ENCODE measurements at regions not wholly inside any gene's neighbourhood (a gene's known extent, or its start where the extent isn't known, plus 50 kb on each side); places are given as distances from the start of the nearest gene placed in this dataset.

DNA sequence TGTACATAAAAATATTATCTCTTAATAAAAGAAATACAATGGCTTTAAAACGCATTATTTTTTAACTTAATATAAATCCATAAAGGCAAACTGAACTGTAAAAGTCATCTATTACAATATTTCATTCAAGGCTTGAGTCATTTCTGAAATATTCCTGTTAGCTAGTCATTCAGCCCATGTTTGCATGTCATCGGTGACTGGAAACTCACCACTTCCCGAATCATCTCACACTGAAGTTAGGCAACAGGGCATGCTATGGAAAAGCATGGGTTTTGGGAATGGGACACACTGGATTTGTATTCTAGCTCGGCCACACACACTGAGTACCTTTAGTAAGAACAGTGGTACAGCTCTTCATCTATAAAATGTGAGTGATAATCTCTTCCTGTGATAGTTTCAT lies 691.1 kb upstream of the C9orf72 start:
- CTCF ChIA-PET: no interaction called here
- POLR2A ChIA-PET: no interaction called here

DNA sequence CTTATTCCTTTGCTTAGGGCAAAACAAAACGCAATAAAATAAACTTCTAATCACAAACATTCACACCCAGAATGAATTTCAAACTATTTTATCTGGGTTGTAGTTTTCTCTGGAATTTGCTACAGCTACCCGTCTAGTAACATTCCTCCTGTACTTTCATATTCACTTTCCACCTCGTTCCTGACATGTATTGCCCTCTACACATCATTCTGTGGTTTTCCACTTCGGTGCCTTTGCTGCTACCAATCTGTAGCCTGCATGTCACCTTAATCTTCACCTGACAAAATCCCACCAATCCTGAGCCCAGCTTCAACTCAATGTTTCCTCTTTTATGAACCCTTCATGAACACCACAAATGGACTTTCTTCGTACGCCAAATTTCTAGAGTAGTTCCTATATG lies 694.1 kb upstream of the C9orf72 start:
- POLR2A ChIA-PET: no interaction called here
- CTCF ChIA-PET: no interaction called here

DNA sequence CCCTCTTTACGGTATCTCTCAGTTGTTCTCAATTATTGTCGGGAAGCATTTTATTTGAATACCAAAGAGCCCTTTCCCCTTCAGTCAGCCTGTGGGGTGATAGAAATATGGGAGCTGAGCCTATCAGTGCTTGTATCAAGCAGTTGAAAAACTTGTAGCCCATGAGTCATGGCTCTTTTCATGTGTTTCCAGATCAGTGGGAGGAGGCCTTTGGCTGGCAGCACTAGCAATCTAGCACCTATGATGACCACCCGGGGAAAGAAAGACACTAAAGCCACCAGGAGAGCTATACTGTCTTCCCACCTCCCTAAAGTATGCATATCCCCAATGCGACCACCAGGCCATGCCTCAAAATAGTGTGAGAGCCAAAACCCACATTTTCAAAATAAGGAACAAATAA lies 696.9 kb upstream of the C9orf72 start:
- ChIA-PET CTCF (no interaction called here), POLR2A (no interaction called here)

GRCh38 chr9:28272127-28272526 lies 698.8 kb upstream of the C9orf72 start:
- CTCF ChIA-PET: no interaction called here

DNA sequence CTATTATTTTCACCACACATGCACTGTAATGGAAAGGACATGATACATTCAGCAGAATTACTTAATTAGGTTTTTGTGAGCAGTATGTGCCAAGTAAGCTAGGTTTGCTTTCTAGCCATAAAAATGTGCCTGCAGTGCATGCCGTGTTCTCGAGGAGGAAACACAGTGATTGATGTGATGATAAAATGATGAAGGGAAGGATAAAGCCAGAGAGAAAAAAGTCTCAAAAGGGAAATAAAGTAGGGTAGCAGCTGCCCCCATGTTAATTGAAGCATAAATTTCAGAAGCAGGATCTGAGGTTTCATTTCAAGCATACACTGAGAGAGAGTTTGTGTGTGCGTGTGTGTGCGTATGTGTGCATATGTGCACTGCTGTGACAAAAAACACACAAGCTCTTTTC lies 714.2 kb upstream of the C9orf72 start:
- POLR2A ChIA-PET: no interaction called here

More at GRCh38 chr9:28272127-28272526, 698.8 kb upstream of the C9orf72 start:
- POLR2A ChIA-PET: no interaction called here

DNA sequence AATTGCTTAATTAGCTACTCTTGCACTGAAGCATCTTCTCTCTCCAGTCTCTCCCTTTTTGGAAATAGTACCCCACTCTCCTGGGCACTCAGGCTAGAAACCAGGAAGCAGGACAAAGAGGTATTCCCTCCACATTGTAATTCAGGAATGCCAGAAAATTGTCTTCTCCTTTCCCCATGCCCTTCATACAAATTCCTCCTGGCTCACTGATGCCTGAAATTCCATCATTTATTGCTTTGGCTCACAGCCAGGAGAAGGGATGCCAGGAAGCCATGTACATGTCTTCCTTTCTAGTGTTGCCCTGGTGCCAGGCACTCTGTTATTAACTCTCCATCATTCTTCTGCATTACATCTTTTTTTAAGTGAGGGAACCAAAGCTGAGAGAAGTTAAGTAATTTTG lies 716.5 kb upstream of the C9orf72 start:
- CTCF ChIA-PET: no interaction called here

More for the DNA sequence above, 714.2 kb upstream of the C9orf72 start:
- CTCF ChIA-PET: no interaction called here

DNA sequence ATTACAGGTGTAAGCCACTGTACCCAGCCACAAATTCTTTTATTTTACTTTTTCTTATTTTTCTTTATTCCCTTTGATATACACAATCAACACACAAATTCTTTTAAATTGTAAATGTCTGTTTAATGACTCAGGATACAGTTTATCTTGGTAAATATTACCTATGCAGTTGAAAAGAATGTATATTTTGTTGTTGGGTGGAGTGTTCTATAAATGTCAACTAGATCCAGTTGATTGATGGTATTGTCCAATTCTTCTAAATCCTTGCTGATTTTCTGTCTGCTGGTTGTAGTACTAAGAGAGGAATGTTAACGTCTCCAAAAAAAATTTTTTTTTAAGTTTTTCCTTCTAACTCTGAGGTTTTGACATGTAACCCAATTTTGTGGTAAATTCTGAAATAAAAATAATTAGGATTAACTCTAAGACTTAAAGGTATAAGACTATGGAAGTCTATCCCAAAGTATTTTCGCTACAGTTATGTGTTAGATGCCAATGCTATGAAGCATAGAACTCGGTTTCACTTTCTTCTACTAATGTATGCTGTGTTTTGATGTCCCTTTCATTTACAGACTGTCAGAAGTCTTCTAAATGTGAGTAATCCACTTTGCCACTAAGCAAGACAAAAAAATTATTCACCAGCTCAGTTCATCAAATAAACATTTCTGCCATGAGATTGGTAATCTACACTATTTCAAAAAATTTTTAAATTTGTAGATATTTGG lies 720.2 kb upstream of the C9orf72 start:
- POLR2A ChIA-PET: no interaction called here
- CTCF ChIA-PET: interaction anchor here (0.6 kb wide), 1 partner anchor 793 kb away, joined by 3 read pairs; no protein-coding TSS in a partner anchor

More for the DNA sequence above, 716.5 kb upstream of the C9orf72 start:
- POLR2A ChIA-PET: no interaction called here

- CTCF ChIA-PET: no interaction called here
- POLR2A ChIA-PET: no interaction called here
Measured at GRCh38 chr9:28301281-28301680, 728.0 kb upstream of the C9orf72 start.

DNA sequence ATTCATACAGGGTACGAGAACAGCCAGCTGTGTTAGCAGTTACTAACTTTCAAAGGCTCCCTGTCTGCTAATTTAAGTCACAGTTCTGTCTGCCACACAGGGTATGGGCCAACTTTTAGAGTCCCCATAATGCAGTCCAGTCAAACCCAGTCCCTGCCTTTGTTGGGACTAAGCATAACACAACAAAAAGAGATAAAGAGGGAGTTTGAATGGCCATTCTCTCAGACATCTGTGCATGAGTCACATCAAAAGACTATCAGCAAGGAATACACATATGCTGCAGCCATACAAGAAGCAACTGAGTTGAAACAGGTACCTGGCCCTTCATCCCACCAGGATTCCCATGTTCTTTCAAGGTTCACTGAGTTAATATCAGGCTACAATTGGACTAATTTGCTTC lies 744.5 kb upstream of the C9orf72 start:
- ChIA-PET POLR2A (no interaction called here), CTCF (no interaction called here)

- ChIA-PET CTCF (no interaction called here), POLR2A (no interaction called here)
Measured at GRCh38 chr9:28318515-28318914, 745.2 kb upstream of the C9orf72 start.

- POLR2A ChIA-PET: no interaction called here
- CTCF ChIA-PET: no interaction called here
Measured at GRCh38 chr9:28319981-28320380, 746.7 kb upstream of the C9orf72 start.

- ChIA-PET CTCF (no interaction called here), POLR2A (no interaction called here)
Measured at GRCh38 chr9:28320616-28321015, 747.3 kb upstream of the C9orf72 start.

- ChIA-PET POLR2A (no interaction called here), CTCF (no interaction called here)
Measured at GRCh38 chr9:28329323-28329722, 756.0 kb upstream of the C9orf72 start.

- ChIA-PET CTCF (no interaction called here), POLR2A (no interaction called here)
Measured at GRCh38 chr9:28332648-28333047, 759.4 kb upstream of the C9orf72 start.

GRCh38 chr9:28341913-28342312 lies 768.6 kb upstream of the C9orf72 start:
- POLR2A ChIA-PET: no interaction called here
- CTCF ChIA-PET: no interaction called here

DNA sequence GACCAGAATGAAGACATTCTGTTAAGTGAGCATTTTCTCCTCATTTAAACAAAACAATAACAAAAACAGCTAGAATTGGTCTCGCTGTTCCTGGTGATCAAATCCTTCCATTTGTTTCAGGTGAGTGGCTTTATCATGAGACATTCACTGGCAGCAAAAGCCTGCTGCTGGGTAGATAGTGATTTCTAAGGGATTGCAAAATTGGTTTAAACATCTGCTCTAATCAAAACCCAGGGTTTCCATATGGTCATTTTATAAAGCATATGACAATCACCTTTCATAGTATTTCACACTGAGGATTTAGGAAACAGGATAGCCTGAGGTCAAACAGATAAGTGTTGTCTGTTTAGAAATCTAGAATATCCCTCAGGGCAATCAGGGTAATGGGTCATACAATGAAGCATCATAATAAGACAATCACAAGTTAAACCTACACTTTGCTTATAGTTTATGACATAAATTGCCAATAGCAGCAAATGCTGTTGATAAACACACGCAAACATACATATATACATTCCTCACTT lies 769.6 kb upstream of the C9orf72 start:
- CTCF ChIA-PET: no interaction called here
- POLR2A ChIA-PET: no interaction called here

- CTCF ChIA-PET: no interaction called here
- POLR2A ChIA-PET: no interaction called here
Measured at GRCh38 chr9:28363151-28363562, 789.9 kb upstream of the C9orf72 start.

GRCh38 chr9:28365020-28365640 lies 791.8 kb upstream of the C9orf72 start:
- CTCF ChIA-PET: interaction anchor here (0.7 kb wide), 1 partner anchor 307 kb away, joined by 3 read pairs; no protein-coding TSS in a partner anchor

DNA sequence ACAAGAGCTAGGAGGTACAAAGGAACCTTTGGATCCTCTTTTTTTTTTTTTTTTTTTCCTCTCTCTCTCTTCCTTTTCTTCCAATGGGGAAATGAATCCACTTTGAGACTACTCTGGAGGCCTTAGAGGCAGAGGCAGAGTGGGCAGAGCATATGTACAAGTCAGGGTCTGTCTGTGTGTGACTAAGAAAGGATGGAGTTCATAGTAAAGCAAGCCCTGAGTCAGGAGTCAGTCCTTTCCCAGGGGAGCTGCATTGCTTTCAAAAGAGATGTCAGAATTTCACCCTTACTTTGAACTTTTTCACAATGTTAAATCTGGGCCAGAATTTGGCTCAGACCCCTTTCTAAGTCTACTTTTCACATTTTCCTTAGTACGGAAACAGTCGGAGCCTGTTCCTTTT lies 792.4 kb upstream of the C9orf72 start:
- ChIA-PET POLR2A (no interaction called here), CTCF (interaction anchor here (0.7 kb wide), 1 partner anchor 308 kb away, joined by 3 read pairs; no protein-coding TSS in a partner anchor)

More at GRCh38 chr9:28365020-28365640, 791.8 kb upstream of the C9orf72 start:
- POLR2A ChIA-PET: no interaction called here

DNA sequence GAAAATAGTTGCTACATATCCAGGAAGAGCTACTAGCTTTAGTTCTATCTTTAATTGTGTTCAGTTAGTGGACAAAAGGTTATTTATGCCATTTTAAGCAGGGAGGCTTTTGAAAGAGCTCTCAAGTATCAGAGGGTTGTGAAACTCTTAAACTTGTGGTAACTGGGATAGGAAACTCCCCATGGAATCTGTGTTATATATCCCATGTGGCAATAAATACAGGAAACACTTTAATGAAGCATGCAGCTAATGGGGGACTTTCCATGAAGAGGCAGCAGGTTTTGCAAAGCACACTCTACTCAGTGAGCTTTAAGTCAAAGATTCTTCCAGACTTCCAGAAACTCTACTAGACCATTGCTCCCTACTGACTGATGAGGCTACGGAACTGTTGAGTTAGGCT lies 805.0 kb upstream of the C9orf72 start:
- ChIA-PET CTCF (no interaction called here), POLR2A (no interaction called here)

DNA sequence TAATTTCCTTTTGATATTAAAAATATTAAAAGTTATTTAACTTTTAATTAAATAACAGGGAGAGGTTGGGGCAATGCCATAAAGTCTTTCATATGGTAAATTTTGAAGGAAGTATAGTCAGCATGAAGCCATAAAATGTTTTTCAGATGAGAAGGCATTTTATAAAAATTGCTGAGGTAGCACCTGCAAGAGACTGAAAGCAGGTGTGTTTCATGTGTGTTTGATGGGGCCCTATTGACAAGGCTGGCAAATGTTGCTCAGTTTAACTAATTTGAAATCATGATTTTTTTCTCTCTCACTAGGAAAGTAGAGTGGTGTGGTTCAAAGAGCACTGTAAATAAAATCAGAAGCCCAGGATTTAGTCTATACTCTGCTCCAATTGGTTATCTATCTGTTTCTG lies 805.8 kb upstream of the C9orf72 start:
- ChIA-PET POLR2A (no interaction called here), CTCF (no interaction called here)

- POLR2A ChIA-PET: no interaction called here
- CTCF ChIA-PET: no interaction called here
Measured at GRCh38 chr9:28389411-28389810, 816.1 kb upstream of the C9orf72 start.
